22Rv1 (cell line): ENCODE measurements at regions not wholly inside any gene's neighbourhood (a gene's known extent, or its start where the extent isn't known, plus 50 kb on each side); places are given as distances from the start of the nearest gene placed in this dataset.
"Not testable (repeated sequence)": the region's sequence is repeated elsewhere in the genome, so short reads cannot be mapped to it uniquely, and the experiment has no call there.

ENCODE experiments used
- H3K27ac ChIP-seq: fragments of 450-650 bp; 2 replicates; pipeline ENCODE4 v1.5.1; 2017
- ZFX ChIP-seq: fragments of 450-650 bp; IDR thresholded peaks from 2 replicates; pipeline ENCODE4 v1.6.1; 2017; ENCODE audit warnings: antibody characterized with exemption, borderline replicate concordance
- TF ChIP-seq, protein P1 (sequence below): fragments of 450-650 bp; IDR thresholded peaks from 2 replicates; pipeline ENCODE4 v1.5.1; 2017; ENCODE audit warnings: mild to moderate bottlenecking

DNA sequence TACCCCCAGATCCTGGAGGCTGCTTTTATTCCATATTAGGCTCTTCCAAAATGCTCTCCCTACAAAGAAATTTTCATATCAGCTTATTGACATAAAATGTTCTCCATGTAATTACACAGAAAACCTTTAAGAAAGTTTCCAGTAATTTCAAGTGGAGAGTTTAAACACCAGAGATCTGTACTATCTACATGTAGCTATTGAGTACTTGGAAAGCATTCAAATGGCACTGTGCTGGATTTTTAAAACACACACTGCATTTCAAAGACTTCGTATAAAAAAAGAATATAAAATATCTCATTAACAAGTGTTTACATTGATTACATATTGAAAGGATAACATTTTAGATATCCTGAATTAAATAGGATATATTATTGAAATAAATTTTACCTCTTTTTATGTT is 182.4 kb upstream of the ZNF521 start:
- TF ChIP-seq ZFX: no peak
- TF ChIP-seq, protein P1, sequence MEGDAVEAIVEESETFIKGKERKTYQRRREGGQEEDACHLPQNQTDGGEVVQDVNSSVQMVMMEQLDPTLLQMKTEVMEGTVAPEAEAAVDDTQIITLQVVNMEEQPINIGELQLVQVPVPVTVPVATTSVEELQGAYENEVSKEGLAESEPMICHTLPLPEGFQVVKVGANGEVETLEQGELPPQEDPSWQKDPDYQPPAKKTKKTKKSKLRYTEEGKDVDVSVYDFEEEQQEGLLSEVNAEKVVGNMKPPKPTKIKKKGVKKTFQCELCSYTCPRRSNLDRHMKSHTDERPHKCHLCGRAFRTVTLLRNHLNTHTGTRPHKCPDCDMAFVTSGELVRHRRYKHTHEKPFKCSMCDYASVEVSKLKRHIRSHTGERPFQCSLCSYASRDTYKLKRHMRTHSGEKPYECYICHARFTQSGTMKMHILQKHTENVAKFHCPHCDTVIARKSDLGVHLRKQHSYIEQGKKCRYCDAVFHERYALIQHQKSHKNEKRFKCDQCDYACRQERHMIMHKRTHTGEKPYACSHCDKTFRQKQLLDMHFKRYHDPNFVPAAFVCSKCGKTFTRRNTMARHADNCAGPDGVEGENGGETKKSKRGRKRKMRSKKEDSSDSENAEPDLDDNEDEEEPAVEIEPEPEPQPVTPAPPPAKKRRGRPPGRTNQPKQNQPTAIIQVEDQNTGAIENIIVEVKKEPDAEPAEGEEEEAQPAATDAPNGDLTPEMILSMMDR: no peak

DNA sequence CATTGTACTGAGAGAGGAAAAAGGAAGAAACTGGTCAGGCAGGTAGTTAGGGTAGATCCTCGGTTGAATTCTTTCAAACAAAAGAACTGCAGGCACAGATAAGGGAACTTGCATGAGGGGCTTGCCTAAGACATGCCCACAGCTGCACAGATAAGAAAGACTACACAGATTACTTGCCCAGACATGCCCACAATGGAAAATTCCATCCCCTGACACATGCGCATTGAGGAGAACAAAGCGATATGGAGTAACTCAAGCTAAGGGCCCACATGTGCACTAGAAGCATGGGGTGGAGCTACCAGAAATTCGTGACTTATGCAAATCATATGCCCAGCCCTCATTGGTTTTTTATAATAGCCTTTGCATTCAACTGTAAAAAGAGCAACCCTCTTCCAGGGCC is 181.3 kb upstream of the ZNF521 start:
- TF ChIP-seq, protein P1: no peak
- no peak for TF ChIP-seq ZFX
- H3K27ac ChIP-seq: no peak overlapping the region

More for the DNA sequence above, 182.4 kb upstream of the ZNF521 start:
- H3K27ac ChIP-seq: no peak overlapping the region

DNA sequence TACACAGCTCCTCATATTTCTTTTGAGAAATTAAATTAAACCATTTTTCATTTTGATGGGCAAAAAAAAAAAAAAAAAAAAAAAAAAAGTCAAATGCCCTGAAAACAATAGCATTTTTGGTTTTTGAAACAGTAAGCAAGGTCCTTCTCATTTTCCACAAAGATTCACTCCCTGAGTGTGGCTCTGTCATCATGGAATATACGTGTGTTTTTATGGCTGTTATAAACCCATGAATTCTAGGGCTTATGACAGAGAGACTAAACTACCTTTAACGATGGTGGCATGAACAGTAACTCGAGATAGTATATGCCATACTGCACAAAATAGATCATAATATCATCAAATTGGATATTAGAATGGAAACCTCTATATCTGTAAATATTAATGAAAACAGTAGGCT is 179.2 kb upstream of the ZNF521 start:
- H3K27ac ChIP-seq: no peak overlapping the region
- no peak for TF ChIP-seq ZFX
- TF ChIP-seq, protein P1: no peak

DNA sequence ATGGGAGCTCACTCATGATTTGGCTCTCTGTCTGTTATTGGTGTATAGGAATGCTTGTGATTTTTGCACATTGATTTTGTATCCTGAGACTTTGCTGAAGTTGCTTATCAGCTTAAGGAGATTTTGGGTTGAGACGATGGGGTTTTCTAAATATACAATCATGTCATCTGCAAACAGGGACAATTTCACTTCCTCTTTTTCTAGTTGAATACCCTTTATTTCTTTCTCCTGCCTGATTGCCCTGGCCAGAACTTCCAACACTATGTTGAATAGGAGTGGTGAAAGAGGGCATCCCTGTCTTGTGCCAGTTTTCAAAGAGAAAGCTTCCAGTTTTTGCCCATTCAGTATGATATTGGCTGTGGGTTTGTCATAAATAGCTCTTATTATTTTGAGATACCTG is 173.8 kb upstream of the ZNF521 start:
- not testable (repeated sequence) for H3K27ac ChIP-seq

DNA sequence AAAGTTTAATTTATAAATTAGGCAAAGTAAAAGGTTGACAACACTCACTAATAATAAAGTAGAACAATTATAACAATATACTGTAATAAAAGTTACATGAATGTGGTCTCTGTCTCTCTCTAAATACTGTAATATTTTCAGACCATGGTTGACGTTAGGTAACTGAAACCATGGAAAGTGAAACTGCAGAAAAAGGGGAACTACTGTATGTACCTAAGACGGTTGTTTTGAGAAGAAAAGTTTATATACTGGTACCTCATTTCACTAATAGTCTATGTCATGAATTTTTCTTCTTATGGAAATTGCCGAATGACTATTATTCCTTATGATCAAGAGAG is 166.7 kb upstream of the ZNF521 start:
- TF ChIP-seq, protein P1: no peak
- no peak for TF ChIP-seq ZFX
- no peak overlapping the region for H3K27ac ChIP-seq

DNA sequence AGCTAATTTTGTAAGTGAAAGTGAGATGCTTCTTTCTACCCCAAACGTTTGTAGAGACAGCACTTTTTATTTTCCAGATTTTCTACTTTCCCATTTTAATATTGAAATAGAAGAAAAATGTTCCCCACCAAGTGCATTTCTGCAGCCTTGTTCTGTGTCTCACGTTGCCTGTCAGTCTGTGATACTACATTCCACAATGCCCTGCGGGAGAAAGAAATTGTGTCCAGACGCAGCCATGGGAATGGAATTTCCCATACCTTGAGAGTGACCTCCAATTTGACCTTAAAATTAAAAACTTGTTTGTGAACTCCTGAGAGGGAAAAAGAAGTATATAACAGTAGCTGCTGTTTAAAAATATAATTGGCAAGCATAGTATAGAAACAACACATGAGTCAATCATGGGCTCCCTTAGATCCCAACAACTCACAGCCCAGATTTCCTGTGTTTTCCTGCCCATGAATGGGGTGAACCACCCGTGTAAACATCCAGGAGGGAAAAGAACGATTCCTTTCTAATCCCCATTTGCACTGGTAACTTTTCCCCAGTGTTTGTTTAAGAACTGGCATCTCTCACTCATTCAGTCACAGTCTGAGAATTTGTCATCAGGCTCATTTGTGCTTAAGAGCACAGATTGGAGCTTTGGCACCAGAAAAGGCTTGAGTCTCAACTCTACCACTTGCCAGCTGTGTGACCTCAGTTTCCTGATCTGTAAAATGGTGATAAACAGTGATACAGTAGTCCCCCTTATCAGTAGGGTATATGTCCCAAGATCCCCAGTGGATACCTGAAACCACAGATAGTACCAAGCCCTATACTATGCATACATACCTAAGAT is 166.1 kb upstream of the ZNF521 start:
- H3K27ac ChIP-seq: no peak overlapping the region
- TF ChIP-seq ZFX: no peak
- TF ChIP-seq, protein P1: no peak

DNA sequence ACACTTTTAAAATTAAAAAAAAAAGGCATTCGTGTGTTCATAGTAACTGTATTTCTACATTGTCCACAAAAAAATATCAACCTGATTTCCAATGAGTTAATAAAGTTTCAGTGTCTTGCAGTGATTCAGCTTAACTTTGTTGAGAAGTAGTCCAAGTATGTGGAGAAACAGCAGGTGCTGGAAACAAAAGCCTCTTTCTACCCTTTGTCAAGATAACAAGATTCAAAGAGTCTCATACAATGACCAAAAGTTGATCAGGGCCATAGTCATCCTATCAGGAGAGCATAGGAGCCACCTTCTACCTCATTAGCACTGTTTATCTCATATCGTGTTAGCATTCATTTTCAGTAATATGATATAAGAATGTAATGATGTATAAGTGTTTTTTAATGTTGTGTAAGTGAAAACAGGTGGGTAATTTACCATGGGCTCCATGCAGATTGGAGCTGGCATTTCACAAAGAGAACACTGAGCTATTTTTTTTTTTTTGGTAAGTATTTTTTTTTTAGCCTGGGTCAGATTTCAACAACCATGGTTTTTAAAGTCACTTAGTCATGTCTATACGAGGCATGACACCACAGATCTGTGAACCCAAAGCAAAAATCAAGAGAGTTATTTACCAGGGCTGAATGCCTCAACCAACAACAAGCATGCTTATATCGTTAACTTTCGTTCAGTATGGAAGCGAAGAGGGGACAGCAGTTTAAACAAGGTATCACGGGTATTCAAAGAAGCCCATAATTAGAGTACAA is 165.0 kb upstream of the ZNF521 start:
- no peak overlapping the region for H3K27ac ChIP-seq
- TF ChIP-seq ZFX: no peak
- TF ChIP-seq, protein P1: no peak
